Keratinocyte (primary cell): ENCODE measurements at regions not wholly inside any gene's neighbourhood (a gene's known extent, or its start where the extent isn't known, plus 50 kb on each side); places are given as distances from the start of the nearest gene placed in this dataset.

Source experiments
- DNase-seq: peaks from one replicate; pipeline ENCODE4 v3.0.0-alpha.2; 2011; ENCODE audit warnings: low read depth, missing footprints, low spot score
- FAIRE-seq: peaks from 2 replicates; lab custom pipeline; 2011; peaks lifted over from hg19 to GRCh38; lab: Jason Lieb, UNC
- H2AFZ ChIP-seq: 2 replicates; pipeline ENCODE4 v1.6.0; 2012; ENCODE audit warnings: low read length, control low read depth, inconsistent platforms; ENCODE audit not compliant: control insufficient read depth
- H3K27ac ChIP-seq: 2 replicates; pipeline ENCODE4 v1.5.1; 2011; ENCODE audit warnings: low read length; ENCODE audit not compliant: control insufficient read depth, insufficient read depth
- H3K27me3 ChIP-seq: 3 replicates; pipeline ENCODE4 v1.6.0; 2011; ENCODE audit warnings: low read length; ENCODE audit not compliant: control insufficient read depth, insufficient read depth; ENCODE audit errors: extremely low read depth
- H3K36me3 ChIP-seq, 2 experiments: 2 replicates in 1 of 2; 3 replicates in 1 of 2; pipeline ENCODE4 v1.5.1; 2011; ENCODE audit warnings: low read length in 2 of 2, mild to moderate bottlenecking in 1 of 2; ENCODE audit not compliant: control insufficient read depth in 2 of 2, insufficient read depth in 2 of 2; ENCODE audit errors: extremely low read depth in 1 of 2
- H3K4me1 ChIP-seq: 3 replicates; pipeline ENCODE4 v1.5.1; 2011; ENCODE audit warnings: low read length; ENCODE audit not compliant: control insufficient read depth, insufficient read depth; ENCODE audit errors: extremely low read depth
- H3K4me2 ChIP-seq: 3 replicates; pipeline ENCODE4 v1.6.0; 2011; ENCODE audit warnings: low read depth, low read length; ENCODE audit not compliant: control insufficient read depth, insufficient read depth; ENCODE audit errors: extremely low read depth
- H3K4me3 ChIP-seq, 3 experiments: fragments of 200-600 bp in 1 of 3; sonication (generic) in 1 of 3; 2 replicates in 2 of 3; 3 replicates in 1 of 3; pipeline ENCODE4 v1.5.1; 2011 to 2016; ENCODE audit warnings: low read length in 3 of 3, mild to moderate bottlenecking in 3 of 3, control low read depth in 2 of 3, inconsistent platforms in 1 of 3, low read depth in 1 of 3, mixed read lengths in 1 of 3, mixed run types in 1 of 3, moderate library complexity in 1 of 3; ENCODE audit not compliant: control insufficient read depth in 2 of 3, insufficient read depth in 2 of 3; ENCODE audit errors: extremely low read depth in 1 of 3
- H3K79me2 ChIP-seq: 2 replicates; pipeline ENCODE4 v1.6.0; 2012; ENCODE audit warnings: low read length; ENCODE audit not compliant: control insufficient read depth, insufficient read depth
- H3K9ac ChIP-seq: 3 replicates; pipeline ENCODE4 v1.6.0; 2011; ENCODE audit warnings: low read length; ENCODE audit not compliant: control insufficient read depth, insufficient read depth; ENCODE audit errors: extremely low read depth
- H3K9me1 ChIP-seq: 3 replicates; pipeline ENCODE4 v1.6.0; 2011; ENCODE audit warnings: low read length; ENCODE audit not compliant: control insufficient read depth, insufficient read depth; ENCODE audit errors: extremely low read depth
- H3K9me3 ChIP-seq: 2 replicates; pipeline ENCODE4 v1.5.1; 2012; ENCODE audit warnings: low read depth, low read length; ENCODE audit not compliant: control insufficient read depth
- H4K20me1 ChIP-seq: 3 replicates; pipeline ENCODE4 v1.6.0; 2011; ENCODE audit warnings: low read length; ENCODE audit not compliant: control insufficient read depth, insufficient read depth; ENCODE audit errors: extremely low read depth
- EZH2 ChIP-seq: IDR thresholded peaks from one replicate; pipeline ENCODE4 v1.6.1; 2012; ENCODE audit warnings: inconsistent platforms, mild to moderate bottlenecking, low read length, moderate library complexity
- dilution Hi-C: fragments of 300-500 bp; cut with MboI; formaldehyde crosslinking; loops from one replicate; pipeline ENCODE4 v1.7.0; 2020; ENCODE audit warnings: low sequenced_read_pairs; ENCODE audit not compliant: extremely low pct_ligation_motif_present
- TF ChIP-seq, protein P1 (sequence below), 3 experiments: IDR thresholded peaks in 1 of 3; conservative IDR thresholded peaks in 1 of 3; optimal IDR thresholded peaks in 1 of 3; 2 replicates in 2 of 3; 3 replicates in 1 of 3; pipeline versions ENCODE3 to v1.5.1; 2011; ENCODE audit warnings: low read length in 3 of 3, mild to moderate bottlenecking in 3 of 3, moderate library complexity in 2 of 3, control low read depth in 1 of 3, inconsistent platforms in 1 of 3; ENCODE audit not compliant: insufficient read depth in 2 of 3; ENCODE audit errors: extremely low read depth in 1 of 3

DNA sequence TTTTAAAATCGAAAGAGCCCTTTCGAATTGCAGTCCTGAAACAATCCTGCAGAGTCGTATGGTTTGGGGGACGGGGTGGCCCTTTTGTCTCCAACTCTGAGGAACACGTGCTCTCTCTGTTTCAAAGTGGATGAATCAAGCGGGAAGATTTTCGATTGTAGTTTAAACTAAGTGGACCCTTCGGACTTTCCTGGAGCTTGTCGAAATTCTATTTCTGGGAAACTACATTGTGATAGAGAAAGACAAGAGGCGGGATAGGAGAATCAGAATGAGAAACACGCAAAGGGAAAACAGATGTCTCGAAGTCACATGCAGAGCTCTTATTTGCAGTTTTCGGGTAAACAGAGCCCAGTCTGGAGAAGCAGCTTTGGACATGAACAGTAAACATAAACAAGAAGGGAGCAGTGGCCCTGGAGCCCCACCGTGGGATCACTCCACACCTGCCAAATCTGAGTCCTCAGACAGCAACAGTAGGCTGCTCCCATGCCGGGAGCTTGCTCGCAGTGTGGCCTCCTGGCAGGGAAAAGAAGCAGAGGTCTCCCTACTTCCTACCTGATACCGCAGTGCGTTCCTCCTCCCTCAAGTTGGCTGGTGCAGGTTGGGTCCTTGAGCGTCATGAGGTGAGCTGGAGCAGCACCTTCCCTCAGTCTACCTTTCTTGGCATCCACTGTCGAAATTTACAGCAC lies 202.4 kb downstream of the SLC4A3 start:
- no peak overlapping the region for H3K4me3 ChIP-seq
- no peak overlapping the region for H3K9ac ChIP-seq
- no peaks in the 10 kb centered on the region for H3K36me3 ChIP-seq
- no peaks in the 10 kb centered on the region for H3K79me2 ChIP-seq
- no peak for FAIRE-seq
- dilution Hi-C loops, result no loop called here
- no peak overlapping the region for H3K27ac ChIP-seq
- no peaks in the 10 kb centered on the region for H3K4me1 ChIP-seq
- no peaks in the 10 kb centered on the region for H3K9me3 ChIP-seq
- no peak overlapping the region for H2AFZ ChIP-seq
- H3K4me2 ChIP-seq, result no peak overlapping the region
- no peak for TF ChIP-seq EZH2
- TF ChIP-seq, protein P1, sequence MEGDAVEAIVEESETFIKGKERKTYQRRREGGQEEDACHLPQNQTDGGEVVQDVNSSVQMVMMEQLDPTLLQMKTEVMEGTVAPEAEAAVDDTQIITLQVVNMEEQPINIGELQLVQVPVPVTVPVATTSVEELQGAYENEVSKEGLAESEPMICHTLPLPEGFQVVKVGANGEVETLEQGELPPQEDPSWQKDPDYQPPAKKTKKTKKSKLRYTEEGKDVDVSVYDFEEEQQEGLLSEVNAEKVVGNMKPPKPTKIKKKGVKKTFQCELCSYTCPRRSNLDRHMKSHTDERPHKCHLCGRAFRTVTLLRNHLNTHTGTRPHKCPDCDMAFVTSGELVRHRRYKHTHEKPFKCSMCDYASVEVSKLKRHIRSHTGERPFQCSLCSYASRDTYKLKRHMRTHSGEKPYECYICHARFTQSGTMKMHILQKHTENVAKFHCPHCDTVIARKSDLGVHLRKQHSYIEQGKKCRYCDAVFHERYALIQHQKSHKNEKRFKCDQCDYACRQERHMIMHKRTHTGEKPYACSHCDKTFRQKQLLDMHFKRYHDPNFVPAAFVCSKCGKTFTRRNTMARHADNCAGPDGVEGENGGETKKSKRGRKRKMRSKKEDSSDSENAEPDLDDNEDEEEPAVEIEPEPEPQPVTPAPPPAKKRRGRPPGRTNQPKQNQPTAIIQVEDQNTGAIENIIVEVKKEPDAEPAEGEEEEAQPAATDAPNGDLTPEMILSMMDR (optimal IDR thresholded peaks at IDR 0.05 in 1 of 3, IDR thresholded peaks at IDR 0.05 in 1 of 3, conservative IDR thresholded peaks at IDR 0.05 in 1 of 3; ENCODE audit: extremely low read depth in 1 of 3, insufficient read depth in 2 of 3, low read length in 3 of 3), result no peak
- H3K9me1 ChIP-seq, result no peaks in the 10 kb centered on the region
- no peaks in the 10 kb centered on the region for H3K27me3 ChIP-seq
- no peak for DNase-seq
- H4K20me1 ChIP-seq, result no peaks in the 10 kb centered on the region

GRCh38 chr2:219830353-219830738 lies 202.9 kb downstream of the SLC4A3 start:
- TF ChIP-seq, protein P1 (optimal IDR thresholded peaks at IDR 0.05 in 1 of 3, IDR thresholded peaks at IDR 0.05 in 1 of 3, conservative IDR thresholded peaks at IDR 0.05 in 1 of 3; ENCODE audit: extremely low read depth in 1 of 3, insufficient read depth in 2 of 3, low read length in 3 of 3), result no peak
- no peak for TF ChIP-seq EZH2
- Histone ChIP-seq H3K27ac (no peak overlapping the region), H3K79me2 (no peaks in the 10 kb centered on the region), H3K36me3 (no peaks in the 10 kb centered on the region), H2AFZ (no peak overlapping the region), H3K4me1 (no peaks in the 10 kb centered on the region), H3K9me3 (no peaks in the 10 kb centered on the region), H3K27me3 (no peaks in the 10 kb centered on the region), H4K20me1 (no peaks in the 10 kb centered on the region), H3K4me2 (no peak overlapping the region), H3K9ac (no peak overlapping the region), H3K4me3 (no peak overlapping the region), H3K9me1 (no peaks in the 10 kb centered on the region)
- DNase-seq (no peak), FAIRE-seq (no peak)
- dilution Hi-C loops, result no loop called here
